Liver (tissue), 8 donors: ENCODE measurements at regions not wholly inside any gene's neighbourhood (a gene's known extent, or its start where the extent isn't known, plus 50 kb on each side); places are given as distances from the start of the nearest gene placed in this dataset.

Experiments
- DNase-seq: peaks from one replicate; pipeline ENCODE4 v3.0.0-alpha.2; 2017; ENCODE audit warnings: low spot score
- H3K27ac ChIP-seq, 2 donors: one replicate each; pipeline ENCODE4 v1.7.0; 2013; ENCODE audit warnings: inconsistent platforms in 2 of 2, low read length in 2 of 2, control low read depth in 1 of 2, low read depth in 1 of 2, mild to moderate bottlenecking in 1 of 2
- H3K27me3 ChIP-seq, 4 donors: one replicate each; pipeline versions ENCODE4 v1.6.1 to v1.7.0; 2013; ENCODE audit warnings: low read length in 3 of 4, inconsistent platforms in 1 of 4, mild to moderate bottlenecking in 1 of 4, moderate library complexity in 1 of 4; ENCODE audit not compliant: control insufficient read depth in 4 of 4, insufficient read depth in 4 of 4
- H3K36me3 ChIP-seq, 4 donors: one replicate each; pipeline versions ENCODE4 v1.6.1 to v1.7.0; 2013; ENCODE audit warnings: low read length in 3 of 4, mild to moderate bottlenecking in 3 of 4, low read depth in 1 of 4, moderate library complexity in 1 of 4; ENCODE audit not compliant: control insufficient read depth in 4 of 4, insufficient read depth in 3 of 4
- H3K4me1 ChIP-seq, 4 donors: one replicate each; pipeline versions ENCODE4 v1.6.1 to v1.7.0; 2013; ENCODE audit warnings: low read length in 3 of 4, mild to moderate bottlenecking in 3 of 4, moderate library complexity in 1 of 4; ENCODE audit not compliant: control insufficient read depth in 4 of 4, insufficient read depth in 4 of 4
- H3K4me3 ChIP-seq, 3 donors: one replicate each; pipeline versions ENCODE4 v1.6.1 to v1.7.0; 2013; ENCODE audit warnings: low read length in 3 of 3, control low read depth in 1 of 3, low read depth in 1 of 3, mild to moderate bottlenecking in 1 of 3
- H3K9ac ChIP-seq, 2 donors: one replicate each; pipeline ENCODE4 v1.7.0; 2013; ENCODE audit warnings: low read length in 2 of 2, mild to moderate bottlenecking in 2 of 2, moderate library complexity in 2 of 2, control low read depth in 1 of 2, low read depth in 1 of 2
- H3K9me3 ChIP-seq, 4 donors: one replicate each; pipeline versions ENCODE4 v1.6.1 to v1.7.0; 2013; ENCODE audit warnings: low read length in 3 of 4; ENCODE audit not compliant: control insufficient read depth in 4 of 4
- EGR1 ChIP-seq, 2 donors: IDR thresholded peaks; 2 replicates each; pipeline ENCODE4 v1.6.1; 2016 to 2018; ENCODE audit warnings: antibody characterized with exemption in 2 of 2, low read depth in 2 of 2
- FOXA1 ChIP-seq: IDR thresholded peaks from 2 replicates; pipeline ENCODE4 v1.6.1; 2016; ENCODE audit warnings: antibody characterized with exemption
- FOXA2 ChIP-seq: IDR thresholded peaks from 2 replicates; pipeline ENCODE4 v1.6.1; 2016; ENCODE audit warnings: antibody characterized with exemption
- HNF4A ChIP-seq, 2 donors: conservative IDR thresholded peaks; 2 replicates each; pipeline ENCODE4 v1.6.1; 2016; ENCODE audit warnings: antibody characterized with exemption in 2 of 2, mild to moderate bottlenecking in 2 of 2
- MAX ChIP-seq: IDR thresholded peaks from 2 replicates; pipeline ENCODE4 v1.6.1; 2016; ENCODE audit warnings: antibody characterized with exemption
- NR2F2 ChIP-seq: IDR thresholded peaks from 2 replicates; pipeline ENCODE4 v1.6.1; 2016; ENCODE audit warnings: antibody characterized with exemption
- RAD21 ChIP-seq, 2 donors: IDR thresholded peaks; 2 replicates each; pipeline ENCODE4 v1.6.1; 2016; ENCODE audit warnings: antibody characterized with exemption in 2 of 2, mild to moderate bottlenecking in 2 of 2
- REST ChIP-seq: IDR thresholded peaks from 2 replicates; pipeline ENCODE4 v1.6.1; 2016; ENCODE audit warnings: antibody characterized with exemption, mild to moderate bottlenecking
- RXRA ChIP-seq, 2 donors: IDR thresholded peaks; 2 replicates each; pipeline ENCODE4 v1.6.1; 2017 to 2018; ENCODE audit warnings: antibody characterized with exemption in 2 of 2, mild to moderate bottlenecking in 1 of 2
- SP1 ChIP-seq: IDR thresholded peaks from 2 replicates; pipeline ENCODE4 v1.6.1; 2018; ENCODE audit warnings: antibody characterized with exemption, mild to moderate bottlenecking
- TAF1 ChIP-seq: conservative IDR thresholded peaks from 2 replicates; pipeline ENCODE4 v1.6.1; 2016; ENCODE audit warnings: antibody characterized with exemption, mild to moderate bottlenecking
- YY1 ChIP-seq: IDR thresholded peaks from 2 replicates; pipeline ENCODE4 v1.6.1; 2016; ENCODE audit warnings: antibody characterized with exemption, mild to moderate bottlenecking
- WGBS: extraction: QIAGEN DNeasy Blood & Tissue Kit; methylation state at CpG from one replicate; pipeline ENCODE4 v1.1.7; 2013; 5-methylcytosine and 5-hydroxymethylcytosine counted together
- TF ChIP-seq, protein P1 (sequence below): IDR thresholded peaks from 2 replicates; pipeline ENCODE4 v1.6.1; 2016; ENCODE audit warnings: antibody characterized with exemption
- TF ChIP-seq, protein P2 (sequence below): fragments of 150-350 bp; IDR thresholded peaks from 2 replicates; pipeline ENCODE4 v1.5.1; 2017; ENCODE audit warnings: improper control_type of control experiment, low read depth, low read length; ENCODE audit not compliant: missing input control
- TF ChIP-seq, protein P3 (sequence below): IDR thresholded peaks from 2 replicates; pipeline ENCODE4 v1.6.1; 2016; ENCODE audit warnings: antibody characterized with exemption
- donor health status: healthy.
- donor health status: healthy.
- donor health status: healthy.
- donor health status: healthy.
- donor health status: healthy.

DNA sequence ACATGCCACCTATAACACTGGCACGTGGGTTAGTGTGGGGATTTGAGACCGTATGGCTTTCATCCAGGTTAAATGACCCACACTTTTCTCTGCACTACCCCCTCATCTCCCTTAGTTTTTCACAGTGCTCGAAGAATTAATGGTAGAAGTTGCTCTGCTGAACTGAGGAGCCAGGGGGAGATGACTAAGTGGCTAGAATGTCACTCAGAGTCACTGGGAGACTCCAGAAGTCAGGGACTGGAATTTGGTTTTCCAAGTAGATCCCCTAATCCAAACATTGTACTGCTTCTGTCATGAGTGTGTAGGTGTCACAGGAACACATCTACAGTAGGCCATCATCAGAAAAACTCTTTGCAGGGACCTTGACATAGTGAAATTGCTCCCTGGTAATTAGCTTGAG, 181.0 kb upstream of the RASGRP1 start:
- WGBS, result 62% methylated on average over 3 of the region's 3 CpGs
- DNase-seq, result no peak

DNA sequence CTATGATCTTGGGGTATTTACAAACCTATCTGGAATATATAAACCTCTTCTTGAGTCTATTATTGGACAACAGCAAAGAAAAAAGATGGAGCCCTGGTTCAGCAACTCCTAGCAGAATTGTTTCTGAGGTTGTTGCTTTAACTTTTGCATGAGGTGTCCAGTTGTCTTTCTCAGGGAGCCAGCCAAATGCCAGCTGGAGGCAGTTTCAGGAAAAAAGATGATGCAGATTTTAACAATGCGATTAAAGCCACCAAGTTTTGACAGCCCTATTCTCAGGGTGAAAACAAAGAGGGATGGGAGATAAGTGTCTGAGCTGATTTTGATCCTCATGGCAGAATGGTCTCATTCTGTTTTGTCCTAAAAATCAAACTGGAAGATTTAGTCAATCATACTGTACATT, 181.6 kb upstream of the RASGRP1 start:
- no peaks in the 10 kb centered on the region for H3K36me3 ChIP-seq
- no peak for DNase-seq
- H3K9ac ChIP-seq, result no peak overlapping the region
- H3K9me3 ChIP-seq, result no peaks in the 10 kb centered on the region
- H3K27me3 ChIP-seq, result peaks cover 0 to 6% (median 0%) of the 10 kb centered on the region in 4 donors
- 88% methylated on average over 1 of the region's 1 CpG for WGBS
- no peak overlapping the region for H3K4me3 ChIP-seq
- no peak overlapping the region for H3K27ac ChIP-seq
- no peaks in the 10 kb centered on the region for H3K4me1 ChIP-seq
- TF ChIP-seq, protein P1, sequence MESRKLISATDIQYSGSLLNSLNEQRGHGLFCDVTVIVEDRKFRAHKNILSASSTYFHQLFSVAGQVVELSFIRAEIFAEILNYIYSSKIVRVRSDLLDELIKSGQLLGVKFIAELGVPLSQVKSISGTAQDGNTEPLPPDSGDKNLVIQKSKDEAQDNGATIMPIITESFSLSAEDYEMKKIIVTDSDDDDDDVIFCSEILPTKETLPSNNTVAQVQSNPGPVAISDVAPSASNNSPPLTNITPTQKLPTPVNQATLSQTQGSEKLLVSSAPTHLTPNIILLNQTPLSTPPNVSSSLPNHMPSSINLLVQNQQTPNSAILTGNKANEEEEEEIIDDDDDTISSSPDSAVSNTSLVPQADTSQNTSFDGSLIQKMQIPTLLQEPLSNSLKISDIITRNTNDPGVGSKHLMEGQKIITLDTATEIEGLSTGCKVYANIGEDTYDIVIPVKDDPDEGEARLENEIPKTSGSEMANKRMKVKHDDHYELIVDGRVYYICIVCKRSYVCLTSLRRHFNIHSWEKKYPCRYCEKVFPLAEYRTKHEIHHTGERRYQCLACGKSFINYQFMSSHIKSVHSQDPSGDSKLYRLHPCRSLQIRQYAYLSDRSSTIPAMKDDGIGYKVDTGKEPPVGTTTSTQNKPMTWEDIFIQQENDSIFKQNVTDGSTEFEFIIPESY, result no peak
- TF ChIP-seq, protein P2, sequence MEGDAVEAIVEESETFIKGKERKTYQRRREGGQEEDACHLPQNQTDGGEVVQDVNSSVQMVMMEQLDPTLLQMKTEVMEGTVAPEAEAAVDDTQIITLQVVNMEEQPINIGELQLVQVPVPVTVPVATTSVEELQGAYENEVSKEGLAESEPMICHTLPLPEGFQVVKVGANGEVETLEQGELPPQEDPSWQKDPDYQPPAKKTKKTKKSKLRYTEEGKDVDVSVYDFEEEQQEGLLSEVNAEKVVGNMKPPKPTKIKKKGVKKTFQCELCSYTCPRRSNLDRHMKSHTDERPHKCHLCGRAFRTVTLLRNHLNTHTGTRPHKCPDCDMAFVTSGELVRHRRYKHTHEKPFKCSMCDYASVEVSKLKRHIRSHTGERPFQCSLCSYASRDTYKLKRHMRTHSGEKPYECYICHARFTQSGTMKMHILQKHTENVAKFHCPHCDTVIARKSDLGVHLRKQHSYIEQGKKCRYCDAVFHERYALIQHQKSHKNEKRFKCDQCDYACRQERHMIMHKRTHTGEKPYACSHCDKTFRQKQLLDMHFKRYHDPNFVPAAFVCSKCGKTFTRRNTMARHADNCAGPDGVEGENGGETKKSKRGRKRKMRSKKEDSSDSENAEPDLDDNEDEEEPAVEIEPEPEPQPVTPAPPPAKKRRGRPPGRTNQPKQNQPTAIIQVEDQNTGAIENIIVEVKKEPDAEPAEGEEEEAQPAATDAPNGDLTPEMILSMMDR, result no peak
- TF ChIP-seq SP1 (no peak), HNF4A (conservative IDR thresholded peaks at IDR 0.05) (no peak), RXRA (IDR thresholded peaks at IDR 0.05) (no peak), FOXA1 (no peak), EGR1 (IDR thresholded peaks at IDR 0.05; ENCODE audit: low read depth in 2 of 2) (no peak), FOXA2 (no peak), MAX (no peak), NR2F2 (no peak), TAF1 (no peak), YY1 (no peak), RAD21 (IDR thresholded peaks at IDR 0.05) (no peak)
- TF ChIP-seq, protein P3, sequence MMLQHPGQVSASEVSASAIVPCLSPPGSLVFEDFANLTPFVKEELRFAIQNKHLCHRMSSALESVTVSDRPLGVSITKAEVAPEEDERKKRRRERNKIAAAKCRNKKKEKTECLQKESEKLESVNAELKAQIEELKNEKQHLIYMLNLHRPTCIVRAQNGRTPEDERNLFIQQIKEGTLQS, result no peak

More for the DNA sequence above, 181.0 kb upstream of the RASGRP1 start:
- TF ChIP-seq, protein P1, result no peak
- TF ChIP-seq YY1 (no peak), RXRA (IDR thresholded peaks at IDR 0.05) (no peak), REST (no peak)
- Histone ChIP-seq H3K27ac (no peak overlapping the region), H3K4me3 (no peak overlapping the region), H3K27me3 (peaks cover 0 to 6% (median 0%) of the 10 kb centered on the region in 4 donors), H3K36me3 (no peaks in the 10 kb centered on the region), H3K4me1 (no peaks in the 10 kb centered on the region), H3K9me3 (no peaks in the 10 kb centered on the region), H3K9ac (no peak overlapping the region)
